MM.1S (cell line): ENCODE measurements at regions not wholly inside any gene's neighbourhood (a gene's known extent, or its start where the extent isn't known, plus 50 kb on each side); places are given as distances from the start of the nearest gene placed in this dataset.

Source experiments
- DNase-seq: peaks from one replicate; pipeline ENCODE4 v3.0.0-alpha.2; 2015
- H2AFZ ChIP-seq: fragments of 300-600 bp; sonication (generic); 2 replicates; pipeline ENCODE4 v1.6.0; 2016; ENCODE audit warnings: antibody characterized with exemption, low read length
- H3F3A ChIP-seq: fragments of 300-600 bp; sonication (generic); 2 replicates; pipeline ENCODE4 v1.6.1; 2016; ENCODE audit warnings: mild to moderate bottlenecking, antibody characterized with exemption, low read length, moderate library complexity, mixed read lengths; ENCODE audit not compliant: insufficient read depth
- H3K27ac ChIP-seq: fragments of 300-600 bp; sonication (generic); 2 replicates; pipeline ENCODE4 v1.5.1; 2016; ENCODE audit warnings: mild to moderate bottlenecking, low read length
- H3K27me3 ChIP-seq: fragments of 300-600 bp; sonication (generic); replicated peaks from 2 replicates; pipeline ENCODE4 v1.6.0; 2016; ENCODE audit warnings: low read length; ENCODE audit not compliant: insufficient read depth
- H3K36me3 ChIP-seq: fragments of 300-600 bp; sonication (generic); replicated peaks from 2 replicates; pipeline ENCODE4 v1.6.1; 2016; ENCODE audit warnings: mild to moderate bottlenecking, low read length, mixed read lengths; ENCODE audit not compliant: insufficient read depth
- H3K4me1 ChIP-seq: fragments of 300-600 bp; sonication (generic); 2 replicates; pipeline ENCODE4 v1.6.1; 2016; ENCODE audit warnings: low read length, mixed read lengths
- H3K4me2 ChIP-seq: fragments of 300-600 bp; sonication (generic); 2 replicates; pipeline ENCODE4 v1.6.0; 2016; ENCODE audit warnings: low read depth, low read length
- H3K4me3 ChIP-seq: fragments of 300-600 bp; sonication (generic); 2 replicates; pipeline ENCODE4 v1.5.1; 2016; ENCODE audit warnings: low read length, mixed read lengths
- H3K79me2 ChIP-seq: fragments of 300-600 bp; sonication (generic); 2 replicates; pipeline ENCODE4 v1.6.1; 2016; ENCODE audit warnings: mixed run types, low read length, mixed read lengths
- H3K9ac ChIP-seq: fragments of 300-600 bp; sonication (generic); 2 replicates; pipeline ENCODE4 v1.6.1; 2016; ENCODE audit warnings: low read length, mixed read lengths
- H3K9me2 ChIP-seq: fragments of 300-600 bp; sonication (generic); replicated peaks from 2 replicates; pipeline ENCODE4 v1.6.1; 2016; ENCODE audit warnings: mild to moderate bottlenecking, low read length, mixed read lengths; ENCODE audit not compliant: insufficient read depth
- H3K9me3 ChIP-seq: fragments of 300-600 bp; sonication (generic); replicated peaks from 2 replicates; pipeline ENCODE4 v1.6.1; 2016; ENCODE audit warnings: mild to moderate bottlenecking, low read length, mixed read lengths; ENCODE audit not compliant: insufficient read depth
- H4K20me1 ChIP-seq: fragments of 300-600 bp; sonication (generic); 2 replicates; pipeline ENCODE4 v1.6.1; 2016; ENCODE audit warnings: mild to moderate bottlenecking, low read length, moderate library complexity, mixed read lengths; ENCODE audit not compliant: insufficient read depth
- EZH2 ChIP-seq: fragments of 300-600 bp; sonication (generic); optimal IDR thresholded peaks from 2 replicates; pipeline ENCODE3; 2017; ENCODE audit warnings: low read depth, mild to moderate bottlenecking, antibody characterized with exemption, low read length, mixed read lengths
- EZH2phosphoT487 ChIP-seq: fragments of 300-600 bp; sonication (generic); IDR thresholded peaks from 2 replicates; pipeline ENCODE4 v1.6.1; 2018; ENCODE audit warnings: antibody characterized with exemption, low read length
- TF ChIP-seq, protein P1 (sequence below): fragments of 300-600 bp; sonication (generic); IDR thresholded peaks from 2 replicates; pipeline ENCODE4 v1.5.1; 2016; ENCODE audit warnings: antibody characterized with exemption, low read length, mixed read lengths

DNA sequence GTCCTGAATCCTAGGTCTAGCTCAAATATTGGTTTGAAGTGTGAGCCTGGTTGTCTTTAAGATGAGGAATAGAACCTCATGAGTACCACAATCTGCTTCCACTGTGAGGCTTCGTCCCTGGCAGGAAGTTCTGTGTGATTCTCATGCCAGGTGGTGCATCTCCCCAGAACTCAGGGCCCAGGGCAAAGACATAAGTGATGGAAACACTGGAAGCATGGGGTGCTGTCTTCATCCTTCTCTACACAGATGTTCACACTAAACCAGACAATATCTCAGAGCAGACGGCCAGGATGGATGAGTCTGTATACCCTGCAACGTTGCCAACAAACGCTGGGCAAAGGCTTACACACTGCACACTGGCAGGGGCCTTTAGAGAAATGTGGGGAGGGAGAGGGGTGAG is 475.9 kb upstream of the B3GAT1 start:
- Histone ChIP-seq H3K4me2 (no peak overlapping the region), H3K36me3 (no peaks in the 10 kb centered on the region), H3K27me3 (no peaks in the 10 kb centered on the region; the same call in 1 of the 2 replicates), H3K9ac (no peak overlapping the region), H2AFZ (no peak overlapping the region), H3K9me2 (no peaks in the 10 kb centered on the region), H3K4me3 (no peak overlapping the region), H3F3A (no peaks in the 10 kb centered on the region), H3K79me2 (no peaks in the 10 kb centered on the region), H3K9me3 (no peaks in the 10 kb centered on the region), H3K27ac (no peak overlapping the region), H4K20me1 (no peaks in the 10 kb centered on the region), H3K4me1 (no peaks in the 10 kb centered on the region)
- TF ChIP-seq EZH2 (no peak), EZH2phosphoT487 (no peak)
- TF ChIP-seq, protein P1, sequence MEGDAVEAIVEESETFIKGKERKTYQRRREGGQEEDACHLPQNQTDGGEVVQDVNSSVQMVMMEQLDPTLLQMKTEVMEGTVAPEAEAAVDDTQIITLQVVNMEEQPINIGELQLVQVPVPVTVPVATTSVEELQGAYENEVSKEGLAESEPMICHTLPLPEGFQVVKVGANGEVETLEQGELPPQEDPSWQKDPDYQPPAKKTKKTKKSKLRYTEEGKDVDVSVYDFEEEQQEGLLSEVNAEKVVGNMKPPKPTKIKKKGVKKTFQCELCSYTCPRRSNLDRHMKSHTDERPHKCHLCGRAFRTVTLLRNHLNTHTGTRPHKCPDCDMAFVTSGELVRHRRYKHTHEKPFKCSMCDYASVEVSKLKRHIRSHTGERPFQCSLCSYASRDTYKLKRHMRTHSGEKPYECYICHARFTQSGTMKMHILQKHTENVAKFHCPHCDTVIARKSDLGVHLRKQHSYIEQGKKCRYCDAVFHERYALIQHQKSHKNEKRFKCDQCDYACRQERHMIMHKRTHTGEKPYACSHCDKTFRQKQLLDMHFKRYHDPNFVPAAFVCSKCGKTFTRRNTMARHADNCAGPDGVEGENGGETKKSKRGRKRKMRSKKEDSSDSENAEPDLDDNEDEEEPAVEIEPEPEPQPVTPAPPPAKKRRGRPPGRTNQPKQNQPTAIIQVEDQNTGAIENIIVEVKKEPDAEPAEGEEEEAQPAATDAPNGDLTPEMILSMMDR, result no peak
- DNase-seq, result no peak

DNA sequence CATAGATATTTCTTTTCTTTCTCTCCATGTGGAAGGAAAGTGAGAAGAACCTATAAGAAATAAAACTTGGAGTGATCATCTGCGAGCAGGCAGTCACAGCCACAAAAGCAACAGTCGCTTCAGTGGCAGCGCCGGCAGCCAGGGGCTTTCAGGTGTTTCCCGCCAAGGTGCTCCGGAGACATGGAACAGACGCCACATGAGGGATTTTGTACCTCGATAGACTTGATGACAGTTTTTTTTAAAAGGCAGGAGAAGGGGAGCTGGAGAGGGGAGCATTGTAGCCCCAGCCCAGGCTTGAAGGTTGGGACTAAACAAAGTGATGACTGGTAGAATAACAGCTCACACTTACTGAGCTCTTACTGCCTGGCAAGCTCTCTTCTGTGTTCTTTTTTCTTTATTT is 471.4 kb upstream of the B3GAT1 start:
- Histone ChIP-seq H3K4me1 (no peaks in the 10 kb centered on the region), H3K9ac (no peak overlapping the region), H3K4me2 (no peak overlapping the region), H4K20me1 (no peaks in the 10 kb centered on the region), H3K27ac (no peak overlapping the region), H3F3A (no peaks in the 10 kb centered on the region), H3K36me3 (no peaks in the 10 kb centered on the region), H3K27me3 (no peaks in the 10 kb centered on the region; the same call in 1 of the 2 replicates), H3K9me3 (no peaks in the 10 kb centered on the region), H3K79me2 (no peaks in the 10 kb centered on the region), H3K4me3 (no peak overlapping the region), H2AFZ (no peak overlapping the region), H3K9me2 (no peaks in the 10 kb centered on the region)
- DNase-seq, result no peak
- TF ChIP-seq EZH2phosphoT487, result no peak
- TF ChIP-seq EZH2, result no peak
- TF ChIP-seq, protein P1, result no peak

DNA sequence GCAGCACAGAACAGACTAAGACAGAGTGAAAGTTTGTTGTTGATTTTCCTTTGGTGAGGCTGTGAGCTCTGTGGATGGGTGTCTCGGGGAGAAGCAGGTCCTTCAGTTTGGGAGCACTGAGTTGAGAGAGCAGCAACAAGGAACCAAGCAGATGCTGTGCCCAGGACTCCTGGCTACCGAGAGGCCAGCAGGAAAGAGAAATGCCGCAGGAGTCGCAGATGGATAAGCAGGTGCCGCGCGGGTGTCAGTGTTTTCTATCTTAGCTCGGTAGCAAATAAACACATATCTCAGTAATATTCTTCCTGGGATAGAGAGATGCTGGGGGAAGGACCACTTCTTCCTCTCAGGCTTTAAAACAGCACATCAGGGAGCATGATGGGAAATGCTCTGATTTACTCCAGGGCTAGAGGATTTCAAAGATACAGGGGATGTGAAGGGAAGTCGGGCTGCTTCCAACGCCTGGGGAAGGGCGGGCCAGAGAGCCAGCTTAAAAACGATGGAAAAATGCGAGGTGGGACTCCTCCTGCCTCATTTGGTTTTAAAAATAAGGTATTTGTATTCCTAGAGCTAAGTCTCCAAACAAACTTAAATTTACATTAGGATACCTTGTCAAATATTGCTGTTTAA is 470.7 kb upstream of the B3GAT1 start:
- DNase-seq, result no peak
- no peak overlapping the region for H3K9ac ChIP-seq
- H3K9me2 ChIP-seq, result no peaks in the 10 kb centered on the region
- no peaks in the 10 kb centered on the region for H3K4me1 ChIP-seq
- no peaks in the 10 kb centered on the region for H3K36me3 ChIP-seq
- no peaks in the 10 kb centered on the region for H3K79me2 ChIP-seq
- H3K27ac ChIP-seq, result no peak overlapping the region
- H3K9me3 ChIP-seq, result no peaks in the 10 kb centered on the region
- no peak overlapping the region for H3K4me3 ChIP-seq
- H3K27me3 ChIP-seq, result no peaks in the 10 kb centered on the region; the same call in 1 of the 2 replicates
- TF ChIP-seq EZH2 (no peak), EZH2phosphoT487 (no peak)
- TF ChIP-seq, protein P1, result no peak
- H4K20me1 ChIP-seq, result no peaks in the 10 kb centered on the region
- no peaks in the 10 kb centered on the region for H3F3A ChIP-seq
- H2AFZ ChIP-seq, result no peak overlapping the region
- no peak overlapping the region for H3K4me2 ChIP-seq
